ENCODE measurements at regions not wholly inside any gene's neighbourhood (a gene's known extent, or its start where the extent isn't known, plus 50 kb on each side); places are given as distances from the start of the nearest gene placed in this dataset.

- TF ChIP-seq POLR2A (IDR thresholded peaks at IDR 0.05; ENCODE audit: low read length) (no peak), GATA1 (IDR thresholded peaks at IDR 0.05; ENCODE audit: low read depth, low read length) (no peak)
Measured at GRCh38 chr11:134613646-134614045, 201.6 kb upstream of the B3GAT1 start.
